HepG2 (cell line): ENCODE measurements at regions not wholly inside any gene's neighbourhood (a gene's known extent, or its start where the extent isn't known, plus 50 kb on each side); places are given as distances from the start of the nearest gene placed in this dataset.

Experiments
- ATAC-seq: fragments of 200-7000 bp; cut with Tn5 transposase; 3 replicates; pipeline ENCODE4 v1.9.1; 2020; ENCODE audit warnings: mild to moderate bottlenecking, moderate library complexity
- BruUV-seq: library from RNA; stranded (reverse); fragments of 400-500 nt; replicated peaks from 2 replicates; lab custom pipeline; 2021; lab: Mats Ljungman, UMichigan
- CTCF ChIA-PET: fragments of 300-600 bp; formaldehyde crosslinking; extraction: SDS; loops from one replicate; lab custom pipeline; 2021; ENCODE audit warnings: low total read pairs, inconsistent platforms, low intra/inter-chr PET ratio; lab: Yijun Ruan, JAX
- POLR2A ChIA-PET: fragments of 350-600 bp; sonication (Branson Sonifier 250); formaldehyde crosslinking; loops from one replicate; lab custom pipeline; 2020; ENCODE audit warnings: antibody characterized with exemption, inconsistent platforms; lab: Yijun Ruan, JAX
- DNase-seq: peaks from one replicate; pipeline ENCODE4 v3.0.0-alpha.2; 2015; ENCODE audit warnings: low spot score
- FAIRE-seq: peaks from 3 replicates; lab custom pipeline; 2011; peaks lifted over from hg19 to GRCh38; lab: Jason Lieb, UNC
- H2AFZ ChIP-seq: one replicate; pipeline ENCODE4 v1.6.1; 2011; ENCODE audit warnings: low read length, inconsistent platforms
- H3K27ac ChIP-seq: fragments of 300-600 bp; 3 replicates; pipeline ENCODE4 v1.8.0; 2011; ENCODE audit warnings: mixed run types, mild to moderate bottlenecking, mixed read lengths, low read length, inconsistent platforms; ENCODE audit not compliant: insufficient read depth; ENCODE audit errors: extremely low read length
- H3K27me3 ChIP-seq, 2 experiments: fragments of 200-600 bp in 1 of 2; 2 replicates in 1 of 2; 3 replicates in 1 of 2; pipeline versions ENCODE4 v1.6.0 to v1.8.0; 2011; ENCODE audit warnings: low read length in 2 of 2, mild to moderate bottlenecking in 2 of 2, moderate library complexity in 2 of 2, inconsistent platforms in 1 of 2; ENCODE audit not compliant: insufficient read depth in 2 of 2, control insufficient read depth in 1 of 2
- H3K36me3 ChIP-seq, 2 experiments: fragments of 200-600 bp in 1 of 2; replicated peaks in 1 of 2; 2 replicates in 1 of 2; 3 replicates in 1 of 2; pipeline versions ENCODE4 v1.5.1 to v1.8.0; 2011; ENCODE audit warnings: low read length in 2 of 2, inconsistent platforms in 1 of 2; ENCODE audit not compliant: insufficient read depth in 2 of 2, control insufficient read depth in 1 of 2
- H3K4me1 ChIP-seq: 2 replicates; pipeline ENCODE4 v1.5.1; 2012; ENCODE audit warnings: low read length, inconsistent platforms; ENCODE audit not compliant: insufficient read depth
- H3K4me2 ChIP-seq: 2 replicates; pipeline ENCODE4 v1.6.0; 2011; ENCODE audit warnings: low read depth, low read length, inconsistent platforms
- H3K4me3 ChIP-seq, 3 experiments: fragments of 200-600 bp in 1 of 3; sonication (generic), shearing (Covaris generic) in 1 of 3; replicated peaks in 1 of 3; 2 replicates each; pipeline ENCODE4 v1.5.1; 2011 to 2016; ENCODE audit warnings: low read length in 3 of 3, inconsistent platforms in 2 of 3, low read depth in 2 of 3, mild to moderate bottlenecking in 2 of 3, control low read depth in 1 of 3, mixed read lengths in 1 of 3; ENCODE audit not compliant: insufficient read depth in 1 of 3
- H3K79me2 ChIP-seq: one replicate; pipeline ENCODE4 v1.6.1; 2011; ENCODE audit warnings: low read length, inconsistent platforms; ENCODE audit not compliant: insufficient read depth
- H3K9ac ChIP-seq: 2 replicates; pipeline ENCODE4 v1.6.0; 2011; ENCODE audit warnings: mild to moderate bottlenecking, low read depth, low read length, inconsistent platforms; ENCODE audit not compliant: insufficient read depth
- H3K9me3 ChIP-seq: 2 replicates; pipeline ENCODE4 v1.5.1; 2012; ENCODE audit warnings: mild to moderate bottlenecking, low read length
- H4K20me1 ChIP-seq: 2 replicates; pipeline ENCODE4 v1.6.0; 2011; ENCODE audit warnings: inconsistent platforms, mild to moderate bottlenecking, low read length, moderate library complexity; ENCODE audit not compliant: insufficient read depth
- AGO1 ChIP-seq: fragments of 200-400 bp; formaldehyde crosslinking; IDR thresholded peaks from 2 replicates; pipeline ENCODE4 v1.6.1; 2017; ENCODE audit warnings: mild to moderate bottlenecking, low read depth, low read length, moderate library complexity; ENCODE audit not compliant: poor library complexity, severe bottlenecking
- AHR ChIP-seq: IDR thresholded peaks from 2 replicates; pipeline ENCODE4 v1.6.1; 2018; ENCODE audit warnings: missing genetic modification reagents, missing compliant biosample characterization
- ARNT2 ChIP-seq: sonication (generic); formaldehyde crosslinking; IDR thresholded peaks from 2 replicates; pipeline ENCODE4 v1.8.0; 2022; ENCODE audit warnings: mild to moderate bottlenecking, low read depth, missing genetic modification reagents, moderate library complexity
- FOXK1 ChIP-seq: sonication (generic); formaldehyde crosslinking; IDR thresholded peaks from 2 replicates; pipeline ENCODE4 v1.4.0; 2020; ENCODE audit warnings: low read depth, missing genetic modification reagents, borderline replicate concordance
- HDAC6 ChIP-seq: fragments of 200-600 bp; sonication (generic); IDR thresholded peaks from 2 replicates; pipeline ENCODE4 v1.7.0; 2017; ENCODE audit warnings: mild to moderate bottlenecking, antibody characterized with exemption, low read length, low read depth
- KMT2B ChIP-seq: IDR thresholded peaks from 2 replicates; pipeline ENCODE4 v1.6.1; 2016; ENCODE audit warnings: missing genetic modification reagents, missing compliant biosample characterization
- PAX8 ChIP-seq: sonication (generic); formaldehyde crosslinking; IDR thresholded peaks from 2 replicates; pipeline ENCODE4 v1.8.0; 2022; ENCODE audit warnings: mild to moderate bottlenecking, missing genetic modification reagents, borderline replicate concordance
- RARG ChIP-seq: sonication (generic); formaldehyde crosslinking; IDR thresholded peaks from 2 replicates; pipeline ENCODE4 v1.4.0; 2020; ENCODE audit warnings: low read depth, mild to moderate bottlenecking, missing genetic modification reagents
- RFX3 ChIP-seq: IDR thresholded peaks from 2 replicates; pipeline ENCODE4 v1.6.1; 2016; ENCODE audit warnings: missing biosample characterization, missing genetic modification reagents
- TGIF2 ChIP-seq: IDR thresholded peaks from 2 replicates; pipeline ENCODE4 v1.6.1; 2016; ENCODE audit warnings: control low read depth, missing compliant biosample characterization
- YY1 ChIP-seq: IDR thresholded peaks from 2 replicates; pipeline ENCODE4 v1.6.1; 2011; ENCODE audit warnings: low read length, low read depth, moderate library complexity, mild to moderate bottlenecking; ENCODE audit not compliant: insufficient read depth, insufficient replicate concordance
- ZNF101 ChIP-seq: sonication (generic); formaldehyde crosslinking; IDR thresholded peaks from 2 replicates; pipeline ENCODE4 v1.4.0; 2020; ENCODE audit warnings: mild to moderate bottlenecking, low read depth, missing genetic modification reagents, borderline replicate concordance
- ZNF124 ChIP-seq: sonication (generic); formaldehyde crosslinking; IDR thresholded peaks from 2 replicates; pipeline ENCODE4 v1.4.0; 2020; ENCODE audit warnings: missing genetic modification reagents
- ZNF34 ChIP-seq: sonication (generic); formaldehyde crosslinking; IDR thresholded peaks from 2 replicates; pipeline ENCODE4 v1.4.0; 2020; ENCODE audit warnings: mild to moderate bottlenecking, missing genetic modification reagents, borderline replicate concordance
- ZNF572 ChIP-seq: sonication (generic); formaldehyde crosslinking; IDR thresholded peaks from 2 replicates; pipeline ENCODE4 v1.5.1; 2020; ENCODE audit warnings: mild to moderate bottlenecking, missing genetic modification reagents
- ZNF766 ChIP-seq: sonication (generic); formaldehyde crosslinking; IDR thresholded peaks from 2 replicates; pipeline ENCODE4 v1.5.0; 2020; ENCODE audit warnings: missing genetic modification reagents, borderline replicate concordance
- WGBS: methylation state at CpG from one replicate; pipeline ENCODE4 v1.1.6; 2017; ENCODE audit warnings: low lambda C conversion rate; 5-methylcytosine and 5-hydroxymethylcytosine counted together
- in situ Hi-C: cut with HindIII; loops from 2 replicates; pipeline ENCODE4 v1.10.0; 2017; ENCODE audit warnings: low pct_unique_long_range_greater_than_20kb; ENCODE audit not compliant: extremely low pct_ligation_motif_present
- intact Hi-C: fragments of 100-400 bp; cut with micrococcal nuclease; formaldehyde crosslinking; loops from one replicate; pipeline ENCODE4 v1.10.0; 2022; ENCODE audit not compliant: unreplicated experiment
- TF ChIP-seq, protein P1 (sequence below): sonication (generic); formaldehyde crosslinking; IDR thresholded peaks from 2 replicates; pipeline ENCODE4 v1.4.0; 2020; ENCODE audit warnings: missing genetic modification reagents
- TF ChIP-seq, protein P2 (sequence below): sonication (generic); formaldehyde crosslinking; IDR thresholded peaks from 2 replicates; pipeline ENCODE4 v1.4.0; 2020; ENCODE audit warnings: missing genetic modification reagents, low read depth, mild to moderate bottlenecking, borderline replicate concordance
- TF ChIP-seq, protein P3 (sequence below): sonication (generic); formaldehyde crosslinking; IDR thresholded peaks from 2 replicates; pipeline ENCODE4 v1.5.0; 2020; ENCODE audit warnings: mild to moderate bottlenecking, missing genetic modification reagents, borderline replicate concordance
- TF ChIP-seq, protein P4 (sequence below): sonication (generic); formaldehyde crosslinking; IDR thresholded peaks from 2 replicates; pipeline ENCODE4 v1.4.0; 2020; ENCODE audit warnings: missing genetic modification reagents, borderline replicate concordance

DNA sequence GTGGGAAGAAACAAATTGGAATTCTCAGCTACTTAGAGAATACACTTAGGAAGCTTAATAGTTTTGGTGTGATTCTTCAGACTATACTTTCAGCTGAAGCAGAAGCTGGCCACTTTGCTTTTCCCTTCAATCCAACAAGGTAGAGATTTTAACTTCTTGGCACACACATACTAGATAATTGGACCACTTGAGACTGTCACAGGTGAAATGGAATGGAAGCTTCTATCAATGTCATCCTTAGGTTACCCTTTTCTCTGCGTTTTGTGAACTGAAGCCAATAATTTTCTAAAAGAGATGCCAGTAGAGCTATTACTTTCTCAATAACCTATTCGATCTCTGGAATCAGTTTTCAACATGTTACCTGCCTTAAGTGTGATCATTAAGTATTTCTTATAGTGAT, 405.3 kb downstream of the PCDH20 start (continued):
- no peak for TF ChIP-seq YY1
- no peak for TF ChIP-seq ZNF572 (CRISPR knock-in tag)
- TF ChIP-seq, protein P1, sequence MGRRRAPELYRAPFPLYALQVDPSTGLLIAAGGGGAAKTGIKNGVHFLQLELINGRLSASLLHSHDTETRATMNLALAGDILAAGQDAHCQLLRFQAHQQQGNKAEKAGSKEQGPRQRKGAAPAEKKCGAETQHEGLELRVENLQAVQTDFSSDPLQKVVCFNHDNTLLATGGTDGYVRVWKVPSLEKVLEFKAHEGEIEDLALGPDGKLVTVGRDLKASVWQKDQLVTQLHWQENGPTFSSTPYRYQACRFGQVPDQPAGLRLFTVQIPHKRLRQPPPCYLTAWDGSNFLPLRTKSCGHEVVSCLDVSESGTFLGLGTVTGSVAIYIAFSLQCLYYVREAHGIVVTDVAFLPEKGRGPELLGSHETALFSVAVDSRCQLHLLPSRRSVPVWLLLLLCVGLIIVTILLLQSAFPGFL = no peak
- TF ChIP-seq, protein P2, sequence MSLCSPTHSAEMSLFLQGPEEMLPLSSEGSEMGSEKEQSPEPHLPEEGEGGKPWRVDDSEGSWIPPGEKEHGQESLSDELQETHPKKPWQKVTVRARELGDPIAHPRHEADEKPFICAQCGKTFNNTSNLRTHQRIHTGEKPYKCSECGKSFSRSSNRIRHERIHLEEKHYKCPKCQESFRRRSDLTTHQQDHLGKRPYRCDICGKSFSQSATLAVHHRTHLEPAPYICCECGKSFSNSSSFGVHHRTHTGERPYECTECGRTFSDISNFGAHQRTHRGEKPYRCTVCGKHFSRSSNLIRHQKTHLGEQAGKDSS (CRISPR knock-in tag) = no peak
- no peak for TF ChIP-seq FOXK1
- no peak for TF ChIP-seq ZNF124 (CRISPR knock-in tag)
- no peak for TF ChIP-seq RARG

DNA sequence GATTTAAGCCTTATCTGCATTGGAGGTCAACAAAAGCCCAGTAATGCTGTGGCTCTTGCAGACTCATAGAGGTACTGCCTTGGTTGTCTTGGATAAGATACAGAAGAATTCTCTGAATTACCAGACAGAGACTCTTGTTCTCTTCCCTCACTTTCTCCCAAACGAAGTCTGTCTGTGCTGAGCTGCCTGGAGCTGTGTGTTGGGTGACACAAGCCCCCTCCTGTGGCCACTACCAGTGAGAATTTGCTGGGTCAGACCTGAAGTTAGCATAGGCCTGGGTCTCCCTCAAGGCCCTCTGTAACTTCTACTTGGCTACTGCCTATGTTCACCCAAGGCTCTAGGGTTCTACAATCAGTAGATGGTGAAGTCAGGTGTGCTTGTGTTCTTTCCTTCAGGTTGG, 413.0 kb downstream of the PCDH20 start:
- FAIRE-seq = no peak
- Histone ChIP-seq H3K27ac (no peak overlapping the region), H3K36me3 (no peaks in the 10 kb centered on the region), H3K27me3 (no peaks in the 10 kb centered on the region), H3K4me2 (no peak overlapping the region), H4K20me1 (no peaks in the 10 kb centered on the region), H3K4me1 (no peaks in the 10 kb centered on the region), H3K9ac (no peak overlapping the region), H3K9me3 (peaks cover 54% of the 10 kb centered on the region), H3K79me2 (no peaks in the 10 kb centered on the region), H2AFZ (no peak overlapping the region), H3K4me3 (no peak overlapping the region)
- WGBS = 0% methylated on average over 1 of the region's 1 CpG
- CTCF ChIA-PET = no interaction called here
- DNase-seq = no peak
- in situ Hi-C loops (no loop called here), intact Hi-C loops (no loop called here)
- POLR2A ChIA-PET = no interaction called here
- BruUV-seq = no TSS peak
- no peak for ATAC-seq
- TF ChIP-seq RFX3 (CRISPR knock-in tag) (no peak), ZNF34 (CRISPR knock-in tag) (no peak), ARNT2 (CRISPR knock-in tag) (no peak), ZNF101 (CRISPR knock-in tag) (no peak), HDAC6 (no peak), TGIF2 (CRISPR knock-in tag) (no peak), ZNF766 (CRISPR knock-in tag) (no peak), AGO1 (no peak), KMT2B (CRISPR knock-in tag) (no peak), PAX8 (CRISPR knock-in tag) (no peak), AHR (CRISPR knock-in tag) (no peak)
- TF ChIP-seq, protein P3, sequence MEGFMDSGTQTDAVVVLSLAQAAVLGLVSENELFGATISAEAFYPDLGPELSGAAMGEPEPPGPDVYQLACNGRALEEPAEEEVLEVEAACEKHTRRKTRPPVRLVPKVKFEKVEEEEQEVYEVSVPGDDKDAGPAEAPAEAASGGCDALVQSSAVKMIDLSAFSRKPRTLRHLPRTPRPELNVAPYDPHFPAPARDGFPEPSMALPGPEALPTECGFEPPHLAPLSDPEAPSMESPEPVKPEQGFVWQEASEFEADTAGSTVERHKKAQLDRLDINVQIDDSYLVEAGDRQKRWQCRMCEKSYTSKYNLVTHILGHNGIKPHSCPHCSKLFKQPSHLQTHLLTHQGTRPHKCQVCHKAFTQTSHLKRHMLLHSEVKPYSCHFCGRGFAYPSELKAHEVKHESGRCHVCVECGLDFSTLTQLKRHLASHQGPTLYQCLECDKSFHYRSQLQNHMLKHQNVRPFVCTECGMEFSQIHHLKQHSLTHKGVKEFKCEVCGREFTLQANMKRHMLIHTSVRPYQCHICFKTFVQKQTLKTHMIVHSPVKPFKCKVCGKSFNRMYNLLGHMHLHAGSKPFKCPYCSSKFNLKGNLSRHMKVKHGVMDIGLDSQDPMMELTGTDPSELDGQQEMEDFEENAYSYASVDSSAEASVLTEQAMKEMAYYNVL (CRISPR knock-in tag) = no peak
- TF ChIP-seq, protein P4, sequence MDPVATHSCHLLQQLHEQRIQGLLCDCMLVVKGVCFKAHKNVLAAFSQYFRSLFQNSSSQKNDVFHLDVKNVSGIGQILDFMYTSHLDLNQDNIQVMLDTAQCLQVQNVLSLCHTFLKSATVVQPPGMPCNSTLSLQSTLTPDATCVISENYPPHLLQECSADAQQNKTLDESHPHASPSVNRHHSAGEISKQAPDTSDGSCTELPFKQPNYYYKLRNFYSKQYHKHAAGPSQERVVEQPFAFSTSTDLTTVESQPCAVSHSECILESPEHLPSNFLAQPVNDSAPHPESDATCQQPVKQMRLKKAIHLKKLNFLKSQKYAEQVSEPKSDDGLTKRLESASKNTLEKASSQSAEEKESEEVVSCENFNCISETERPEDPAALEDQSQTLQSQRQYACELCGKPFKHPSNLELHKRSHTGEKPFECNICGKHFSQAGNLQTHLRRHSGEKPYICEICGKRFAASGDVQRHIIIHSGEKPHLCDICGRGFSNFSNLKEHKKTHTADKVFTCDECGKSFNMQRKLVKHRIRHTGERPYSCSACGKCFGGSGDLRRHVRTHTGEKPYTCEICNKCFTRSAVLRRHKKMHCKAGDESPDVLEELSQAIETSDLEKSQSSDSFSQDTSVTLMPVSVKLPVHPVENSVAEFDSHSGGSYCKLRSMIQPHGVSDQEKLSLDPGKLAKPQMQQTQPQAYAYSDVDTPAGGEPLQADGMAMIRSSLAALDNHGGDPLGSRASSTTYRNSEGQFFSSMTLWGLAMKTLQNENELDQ (CRISPR knock-in tag) = no peak
